Choroid plexus epithelial cell (primary cell): ENCODE measurements at regions not wholly inside any gene's neighbourhood (a gene's known extent, or its start where the extent isn't known, plus 50 kb on each side); places are given as distances from the start of the nearest gene placed in this dataset.

Experiments
- DNase-seq: peaks from one replicate; pipeline ENCODE4 v3.0.0-alpha.2; 2010; ENCODE audit warnings: low read depth
- H3K4me3 ChIP-seq: 2 replicates; pipeline ENCODE4 v1.5.1; 2011; ENCODE audit warnings: low read depth, mild to moderate bottlenecking, control low read depth, low read length, moderate library complexity
- CTCF ChIP-seq: conservative IDR thresholded peaks from 2 replicates; pipeline ENCODE4 v1.5.1; 2011; ENCODE audit warnings: low read depth, mild to moderate bottlenecking, control low read depth, inconsistent platforms, low read length, moderate library complexity

GRCh38 chr16:86363836-86364618 is 146.3 kb upstream of the FOXF1 start:
- DNase-seq: no peak
- no peak overlapping the region for H3K4me3 ChIP-seq
- no peak for TF ChIP-seq CTCF

- no peak overlapping the region for H3K4me3 ChIP-seq
- no peak for TF ChIP-seq CTCF
- DNase-seq: no peak
These were observed 145.5 kb upstream of the FOXF1 start for GRCh38 chr16:86364653-86365380.

- no peak overlapping the region for H3K4me3 ChIP-seq
- no peak for DNase-seq
- TF ChIP-seq CTCF: no peak
These were observed 144.6 kb upstream of the FOXF1 start for GRCh38 chr16:86365513-86366273.

GRCh38 chr16:86366481-86366880 is 143.8 kb upstream of the FOXF1 start:
- no peak overlapping the region for H3K4me3 ChIP-seq
- no peak for DNase-seq
- no peak for TF ChIP-seq CTCF

- H3K4me3 ChIP-seq: no peak overlapping the region
- no peak for DNase-seq
- TF ChIP-seq CTCF: no peak
These were observed 142.8 kb upstream of the FOXF1 start for GRCh38 chr16:86367291-86368072.

GRCh38 chr16:86368261-86368660 is 142.1 kb upstream of the FOXF1 start:
- no peak for DNase-seq
- no peak for TF ChIP-seq CTCF
- no peak overlapping the region for H3K4me3 ChIP-seq
